ENCODE measurements at regions not wholly inside any gene's neighbourhood (a gene's known extent, or its start where the extent isn't known, plus 50 kb on each side); places are given as distances from the start of the nearest gene placed in this dataset.

- TF ChIP-seq ZFX (IDR thresholded peaks at IDR 0.05): no peak
- H3K27ac ChIP-seq: no peak overlapping the region
Measured at GRCh38 chr4:29578329-29578728, 1141.8 kb upstream of the PCDH7 start.

- no peak overlapping the region for H3K27ac ChIP-seq
- no peak for TF ChIP-seq ZFX (IDR thresholded peaks at IDR 0.05)
- no peak for TF ChIP-seq CTCF (conservative IDR thresholded peaks at IDR 0.05)
Measured at GRCh38 chr4:29581457-29581856, 1138.7 kb upstream of the PCDH7 start.

- H3K27ac ChIP-seq: no peak overlapping the region
- TF ChIP-seq CTCF (conservative IDR thresholded peaks at IDR 0.05) (no peak), ZFX (IDR thresholded peaks at IDR 0.05) (no peak)
Measured at GRCh38 chr4:29588617-29589016, 1131.6 kb upstream of the PCDH7 start.

DNA sequence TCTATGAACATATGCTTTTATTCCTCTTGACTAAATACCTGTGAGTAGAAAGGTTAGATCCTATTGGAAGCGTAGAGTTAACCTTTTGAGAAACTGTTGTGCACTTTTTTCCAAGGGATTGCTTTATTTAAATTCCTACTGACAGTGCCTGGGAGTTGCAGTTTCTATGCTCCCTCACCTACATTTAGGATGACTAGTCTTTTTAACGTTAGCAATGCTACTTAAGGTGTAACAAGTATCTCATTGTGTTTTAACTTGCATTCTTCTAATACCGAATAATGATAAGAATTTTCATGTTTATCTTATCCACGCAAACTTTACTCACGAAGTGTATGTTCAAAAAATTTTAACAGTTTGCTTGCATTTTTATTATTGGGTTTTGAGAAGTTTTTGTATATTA lies 1123.9 kb upstream of the PCDH7 start:
- no peak overlapping the region for H3K27ac ChIP-seq
- no peak for TF ChIP-seq ZFX (IDR thresholded peaks at IDR 0.05)
- TF ChIP-seq CTCF (conservative IDR thresholded peaks at IDR 0.05): no peak

DNA sequence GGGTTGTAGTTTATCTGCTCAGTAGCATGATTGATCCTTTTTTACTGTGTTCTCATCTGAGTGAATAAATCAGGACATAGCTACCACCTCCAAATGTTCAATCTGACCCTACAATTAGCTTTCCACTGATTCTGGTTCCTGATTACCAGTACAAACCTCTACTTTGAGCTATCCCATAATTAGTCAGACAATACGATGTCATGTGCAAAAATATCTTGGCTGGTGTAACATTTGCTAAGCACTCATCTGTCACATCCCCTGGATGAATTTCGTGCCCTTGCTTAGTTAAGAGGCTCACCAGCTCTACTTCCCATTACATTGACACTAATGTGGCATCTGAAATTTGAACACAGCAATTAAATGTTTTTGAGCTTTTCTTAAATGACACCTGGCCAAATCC lies 1101.0 kb upstream of the PCDH7 start:
- H3K27ac ChIP-seq: no peak overlapping the region
- no peak for TF ChIP-seq CTCF (conservative IDR thresholded peaks at IDR 0.05)
- TF ChIP-seq ZFX (IDR thresholded peaks at IDR 0.05): no peak

GRCh38 chr4:29632199-29632598 lies 1088.0 kb upstream of the PCDH7 start:
- H3K27ac ChIP-seq: no peak overlapping the region
- TF ChIP-seq ZFX (IDR thresholded peaks at IDR 0.05) (no peak), CTCF (conservative IDR thresholded peaks at IDR 0.05) (no peak)

- TF ChIP-seq ZFX (IDR thresholded peaks at IDR 0.05) (no peak), CTCF (conservative IDR thresholded peaks at IDR 0.05) (no peak)
- no peak overlapping the region for H3K27ac ChIP-seq
Measured at GRCh38 chr4:29636961-29637360, 1083.2 kb upstream of the PCDH7 start.

DNA sequence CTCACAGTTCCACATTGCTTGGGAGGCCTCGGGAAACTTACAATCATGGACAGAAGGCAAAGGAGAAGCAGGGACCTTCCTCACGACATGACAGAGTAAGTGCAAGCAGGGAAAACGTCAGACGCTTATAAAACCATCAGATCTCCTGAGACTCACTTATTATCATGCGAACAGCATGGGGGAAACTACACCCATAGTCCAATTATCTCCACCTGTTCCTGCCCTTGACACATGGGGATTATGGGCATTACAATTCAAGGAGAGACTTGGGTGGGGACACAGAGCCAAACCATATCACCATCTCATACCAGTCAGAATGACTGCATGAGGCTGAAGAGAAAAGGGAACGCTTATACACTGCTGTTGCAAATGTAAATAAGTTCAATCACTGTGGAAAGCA lies 1066.9 kb upstream of the PCDH7 start:
- H3K27ac ChIP-seq: no peak overlapping the region
- TF ChIP-seq ZFX (IDR thresholded peaks at IDR 0.05): no peak
- no peak for TF ChIP-seq CTCF (conservative IDR thresholded peaks at IDR 0.05)

Data from C4-2B (cell line).